ENCODE measurements at regions not wholly inside any gene's neighbourhood (a gene's known extent, or its start where the extent isn't known, plus 50 kb on each side); places are given as distances from the start of the nearest gene placed in this dataset.

GRCh38 chr12:124411953-124412645, 117.2 kb downstream of the RFLNA start:
- no peak for TF ChIP-seq CTCF (IDR thresholded peaks at IDR 0.05)
- TF ChIP-seq POLR2A (IDR thresholded peaks at IDR 0.05), result no peak

All from right lobe of liver (tissue), 4 donors.